ENCODE measurements at regions not wholly inside any gene's neighbourhood (a gene's known extent, or its start where the extent isn't known, plus 50 kb on each side); places are given as distances from the start of the nearest gene placed in this dataset.

DNA sequence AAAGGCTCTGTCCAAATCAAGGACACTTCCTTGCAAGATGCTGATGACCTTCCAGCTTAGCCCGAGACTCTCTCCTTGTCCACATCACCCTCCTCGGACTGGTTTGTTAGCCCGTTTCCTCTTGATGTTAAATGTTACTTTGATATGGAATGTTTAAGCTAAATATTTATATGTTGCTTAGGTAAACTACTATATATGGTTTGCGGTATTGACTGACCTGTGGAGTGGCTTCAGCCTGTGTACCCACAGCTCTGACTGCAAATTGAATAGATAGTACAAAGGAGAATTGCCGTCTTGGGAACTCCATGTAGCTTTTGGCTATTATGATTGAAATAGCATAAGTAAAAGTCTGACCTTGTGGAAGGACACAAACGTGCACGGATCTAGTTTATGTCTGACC lies 422.0 kb downstream of the YTHDC2 start:
- no peak overlapping the region for H3K27ac ChIP-seq (replicated peaks)
- no peaks in the 10 kb centered on the region for H3K27me3 ChIP-seq (ENCODE audit: insufficient read depth, poor library complexity, severe bottlenecking)
- no peak for DNase-seq (ENCODE audit: low read depth in 1 of 2, low spot score in 1 of 2)
- H3K4me3 ChIP-seq (replicated peaks; ENCODE audit: insufficient read depth, low read length): no peak overlapping the region
- TF ChIP-seq SPI1 (IDR thresholded peaks at IDR 0.05; ENCODE audit: borderline replicate concordance, low read depth): no peak
- TF ChIP-seq, protein P1, sequence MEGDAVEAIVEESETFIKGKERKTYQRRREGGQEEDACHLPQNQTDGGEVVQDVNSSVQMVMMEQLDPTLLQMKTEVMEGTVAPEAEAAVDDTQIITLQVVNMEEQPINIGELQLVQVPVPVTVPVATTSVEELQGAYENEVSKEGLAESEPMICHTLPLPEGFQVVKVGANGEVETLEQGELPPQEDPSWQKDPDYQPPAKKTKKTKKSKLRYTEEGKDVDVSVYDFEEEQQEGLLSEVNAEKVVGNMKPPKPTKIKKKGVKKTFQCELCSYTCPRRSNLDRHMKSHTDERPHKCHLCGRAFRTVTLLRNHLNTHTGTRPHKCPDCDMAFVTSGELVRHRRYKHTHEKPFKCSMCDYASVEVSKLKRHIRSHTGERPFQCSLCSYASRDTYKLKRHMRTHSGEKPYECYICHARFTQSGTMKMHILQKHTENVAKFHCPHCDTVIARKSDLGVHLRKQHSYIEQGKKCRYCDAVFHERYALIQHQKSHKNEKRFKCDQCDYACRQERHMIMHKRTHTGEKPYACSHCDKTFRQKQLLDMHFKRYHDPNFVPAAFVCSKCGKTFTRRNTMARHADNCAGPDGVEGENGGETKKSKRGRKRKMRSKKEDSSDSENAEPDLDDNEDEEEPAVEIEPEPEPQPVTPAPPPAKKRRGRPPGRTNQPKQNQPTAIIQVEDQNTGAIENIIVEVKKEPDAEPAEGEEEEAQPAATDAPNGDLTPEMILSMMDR (IDR thresholded peaks at IDR 0.05; ENCODE audit: insufficient read depth, low read length): no peak
- no peak for TF ChIP-seq POLR2AphosphoS5 (IDR thresholded peaks at IDR 0.05; ENCODE audit: low read depth)
- no peak for TF ChIP-seq GABPA (IDR thresholded peaks at IDR 0.05; ENCODE audit: low read depth)
- TF ChIP-seq, protein P2, sequence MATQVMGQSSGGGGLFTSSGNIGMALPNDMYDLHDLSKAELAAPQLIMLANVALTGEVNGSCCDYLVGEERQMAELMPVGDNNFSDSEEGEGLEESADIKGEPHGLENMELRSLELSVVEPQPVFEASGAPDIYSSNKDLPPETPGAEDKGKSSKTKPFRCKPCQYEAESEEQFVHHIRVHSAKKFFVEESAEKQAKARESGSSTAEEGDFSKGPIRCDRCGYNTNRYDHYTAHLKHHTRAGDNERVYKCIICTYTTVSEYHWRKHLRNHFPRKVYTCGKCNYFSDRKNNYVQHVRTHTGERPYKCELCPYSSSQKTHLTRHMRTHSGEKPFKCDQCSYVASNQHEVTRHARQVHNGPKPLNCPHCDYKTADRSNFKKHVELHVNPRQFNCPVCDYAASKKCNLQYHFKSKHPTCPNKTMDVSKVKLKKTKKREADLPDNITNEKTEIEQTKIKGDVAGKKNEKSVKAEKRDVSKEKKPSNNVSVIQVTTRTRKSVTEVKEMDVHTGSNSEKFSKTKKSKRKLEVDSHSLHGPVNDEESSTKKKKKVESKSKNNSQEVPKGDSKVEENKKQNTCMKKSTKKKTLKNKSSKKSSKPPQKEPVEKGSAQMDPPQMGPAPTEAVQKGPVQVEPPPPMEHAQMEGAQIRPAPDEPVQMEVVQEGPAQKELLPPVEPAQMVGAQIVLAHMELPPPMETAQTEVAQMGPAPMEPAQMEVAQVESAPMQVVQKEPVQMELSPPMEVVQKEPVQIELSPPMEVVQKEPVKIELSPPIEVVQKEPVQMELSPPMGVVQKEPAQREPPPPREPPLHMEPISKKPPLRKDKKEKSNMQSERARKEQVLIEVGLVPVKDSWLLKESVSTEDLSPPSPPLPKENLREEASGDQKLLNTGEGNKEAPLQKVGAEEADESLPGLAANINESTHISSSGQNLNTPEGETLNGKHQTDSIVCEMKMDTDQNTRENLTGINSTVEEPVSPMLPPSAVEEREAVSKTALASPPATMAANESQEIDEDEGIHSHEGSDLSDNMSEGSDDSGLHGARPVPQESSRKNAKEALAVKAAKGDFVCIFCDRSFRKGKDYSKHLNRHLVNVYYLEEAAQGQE (IDR thresholded peaks at IDR 0.05; ENCODE audit: insufficient replicate concordance, low read depth): no peak

DNA sequence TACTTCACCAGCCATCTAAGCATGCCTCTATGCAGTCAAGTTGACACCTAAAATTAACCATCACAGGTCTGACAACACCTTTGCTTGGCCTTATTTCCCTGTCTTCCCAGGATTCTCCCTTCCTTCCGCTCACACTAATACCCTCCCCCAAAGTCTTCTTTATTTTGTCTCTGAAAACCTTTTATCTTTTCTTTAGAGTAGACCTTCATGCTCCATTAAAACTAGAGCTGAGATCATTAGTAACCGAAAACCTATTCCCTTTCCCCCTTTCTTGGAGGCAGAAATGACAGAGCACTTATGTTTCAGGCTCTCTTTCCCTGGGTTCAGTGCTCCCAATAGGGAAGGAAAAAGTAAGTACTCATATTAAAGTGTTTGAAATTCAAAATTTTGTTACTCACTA lies 423.8 kb downstream of the YTHDC2 start:
- Histone ChIP-seq H3K4me3 (replicated peaks; ENCODE audit: insufficient read depth, low read length) (no peak overlapping the region), H3K27me3 (ENCODE audit: insufficient read depth, poor library complexity, severe bottlenecking) (no peaks in the 10 kb centered on the region), H3K27ac (replicated peaks) (no peak overlapping the region)
- no peak for DNase-seq (ENCODE audit: low read depth in 1 of 2, low spot score in 1 of 2)
- TF ChIP-seq, protein P2 (IDR thresholded peaks at IDR 0.05; ENCODE audit: insufficient replicate concordance, low read depth): no peak
- TF ChIP-seq, protein P1 (IDR thresholded peaks at IDR 0.05; ENCODE audit: insufficient read depth, low read length): no peak
- TF ChIP-seq POLR2AphosphoS5 (IDR thresholded peaks at IDR 0.05; ENCODE audit: low read depth): no peak
- no peak for TF ChIP-seq SPI1 (IDR thresholded peaks at IDR 0.05; ENCODE audit: borderline replicate concordance, low read depth)
- TF ChIP-seq GABPA (IDR thresholded peaks at IDR 0.05; ENCODE audit: low read depth): no peak

DNA sequence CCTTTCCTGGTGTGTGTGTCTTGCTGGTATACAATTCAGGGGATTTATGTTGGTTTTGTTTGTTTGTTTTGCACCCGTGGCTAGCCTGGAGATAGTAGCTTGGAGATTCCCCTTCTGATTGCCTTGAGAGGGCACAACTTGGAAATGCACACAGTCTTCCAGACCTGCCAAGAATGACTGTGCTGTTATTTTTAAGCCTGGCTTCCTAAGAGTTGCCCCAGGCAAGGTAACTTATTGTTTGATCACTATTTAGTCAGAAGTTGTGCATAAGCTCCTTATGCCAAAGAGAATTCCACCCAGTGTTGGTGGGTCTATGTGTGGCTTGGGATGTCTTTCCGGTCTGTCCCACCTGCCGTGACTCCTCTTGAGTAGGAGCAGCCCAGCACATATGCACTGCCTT lies 421.9 kb upstream of the KCNN2 start:
- TF ChIP-seq SPI1 (IDR thresholded peaks at IDR 0.05; ENCODE audit: borderline replicate concordance, low read depth) (no peak), GABPA (IDR thresholded peaks at IDR 0.05; ENCODE audit: low read depth) (no peak), POLR2AphosphoS5 (IDR thresholded peaks at IDR 0.05; ENCODE audit: low read depth) (no peak)
- TF ChIP-seq, protein P2 (IDR thresholded peaks at IDR 0.05; ENCODE audit: insufficient replicate concordance, low read depth): no peak
- TF ChIP-seq, protein P1 (IDR thresholded peaks at IDR 0.05; ENCODE audit: insufficient read depth, low read length): no peak
- no peak overlapping the region for H3K4me3 ChIP-seq (replicated peaks; ENCODE audit: insufficient read depth, low read length)
- H3K27ac ChIP-seq (replicated peaks): no peak overlapping the region
- H3K27me3 ChIP-seq (ENCODE audit: insufficient read depth, poor library complexity, severe bottlenecking): no peaks in the 10 kb centered on the region
- no peak for DNase-seq (ENCODE audit: low read depth in 1 of 2, low spot score in 1 of 2)

Data from HL-60 (cell line).